IMR-90 (cell line): ENCODE measurements at regions not wholly inside any gene's neighbourhood (a gene's known extent, or its start where the extent isn't known, plus 50 kb on each side); places are given as distances from the start of the nearest gene placed in this dataset.

Experiments used
- ATAC-seq: fragments of 200-7000 bp; cut with Tn5 transposase; 2 replicates; pipeline ENCODE4 v1.9.1; 2020; ENCODE audit warnings: low read depth, mild to moderate bottlenecking, moderate library complexity
- BruUV-seq: library from RNA; stranded (reverse); fragments of 400-500 nt; replicated peaks from 2 replicates; lab custom pipeline; 2021; lab: Mats Ljungman, UMichigan
- CTCF ChIA-PET: fragments of 300-600 bp; formaldehyde crosslinking; extraction: SDS; loops from one replicate; lab custom pipeline; 2021; ENCODE audit warnings: antibody characterized with exemption; lab: Yijun Ruan, JAX
- POLR2A ChIA-PET: fragments of 300-600 bp; sonication (Branson Sonifier 250); formaldehyde crosslinking; loops from one replicate; lab custom pipeline; 2022; ENCODE audit warnings: antibody characterized with exemption; ENCODE audit not compliant: unreplicated experiment; lab: Charles Lee
- DNase-seq: peaks from one replicate; pipeline ENCODE4 v3.0.0; 2013
- H2AFZ ChIP-seq: replicated peaks from 2 replicates; pipeline ENCODE3; 2013; ENCODE audit warnings: low read length, mild to moderate bottlenecking; ENCODE audit not compliant: poor library complexity
- H2AK5ac ChIP-seq: 2 replicates; pipeline ENCODE4 v1.6.1; 2013; ENCODE audit warnings: low read depth, low read length, inconsistent platforms
- H2AK9ac ChIP-seq: replicated peaks from 2 replicates; pipeline ENCODE3; 2013; ENCODE audit warnings: mild to moderate bottlenecking, low read depth, low read length, moderate library complexity; ENCODE audit not compliant: poor library complexity
- H2BK120ac ChIP-seq: 2 replicates; pipeline ENCODE4 v1.6.1; 2013; ENCODE audit warnings: low read depth, low read length, inconsistent platforms
- H2BK15ac ChIP-seq: 3 replicates; pipeline ENCODE4 v1.6.1; 2013; ENCODE audit warnings: low read depth, low read length, inconsistent platforms
- H2BK20ac ChIP-seq: 2 replicates; pipeline ENCODE4 v1.6.1; 2013; ENCODE audit warnings: low read depth, mild to moderate bottlenecking, inconsistent platforms, low read length, moderate library complexity
- H2BK5ac ChIP-seq: 2 replicates; pipeline ENCODE4 v1.6.1; 2013; ENCODE audit warnings: mild to moderate bottlenecking, low read depth, low read length, inconsistent platforms; ENCODE audit not compliant: poor library complexity, severe bottlenecking
- H3K14ac ChIP-seq: replicated peaks from 2 replicates; pipeline ENCODE4 v1.6.1; 2013; ENCODE audit warnings: low read depth, low read length, inconsistent platforms
- H3K18ac ChIP-seq: 2 replicates; pipeline ENCODE4 v1.6.1; 2013; ENCODE audit warnings: low read depth, low read length, control low read depth
- H3K23ac ChIP-seq: 2 replicates; pipeline ENCODE4 v1.6.1; 2013; ENCODE audit warnings: low read depth, low read length, inconsistent platforms
- H3K27ac ChIP-seq: 2 replicates; pipeline ENCODE4 v1.5.1; 2013; ENCODE audit warnings: mild to moderate bottlenecking, control low read depth, low read length; ENCODE audit not compliant: insufficient read depth
- H3K27me3 ChIP-seq: 2 replicates; pipeline ENCODE4 v1.6.1; 2013; ENCODE audit warnings: low read length; ENCODE audit not compliant: control insufficient read depth, insufficient read depth
- H3K36me3 ChIP-seq: 2 replicates; pipeline ENCODE4 v1.6.1; 2013; ENCODE audit warnings: low read length, mixed read lengths; ENCODE audit not compliant: control insufficient read depth, insufficient read depth
- H3K4ac ChIP-seq: 2 replicates; pipeline ENCODE4 v1.6.1; 2013; ENCODE audit warnings: low read depth, low read length, inconsistent platforms
- H3K4me1 ChIP-seq: 2 replicates; pipeline ENCODE4 v1.6.1; 2013; ENCODE audit warnings: low read length, mixed read lengths; ENCODE audit not compliant: control insufficient read depth, insufficient read depth
- H3K4me2 ChIP-seq: 2 replicates; pipeline ENCODE4 v1.6.1; 2013; ENCODE audit warnings: low read depth, mild to moderate bottlenecking, control low read depth, low read length, moderate library complexity
- H3K4me3 ChIP-seq: 2 replicates; pipeline ENCODE4 v1.5.1; 2013; ENCODE audit warnings: low read depth, mild to moderate bottlenecking, control low read depth, low read length, moderate library complexity; ENCODE audit not compliant: insufficient read depth
- H3K56ac ChIP-seq: 2 replicates; pipeline ENCODE4 v1.6.1; 2013; ENCODE audit warnings: low read length, inconsistent platforms; ENCODE audit not compliant: insufficient read depth; ENCODE audit errors: extremely low read depth
- H3K79me1 ChIP-seq, 2 experiments: 2 replicates each; pipeline ENCODE4 v1.6.1; 2013; ENCODE audit warnings: low read length in 2 of 2, inconsistent platforms in 1 of 2, low read depth in 1 of 2
- H3K9ac ChIP-seq: 2 replicates; pipeline ENCODE4 v1.6.1; 2013; ENCODE audit warnings: low read depth, low read length, control low read depth
- H3K9me1 ChIP-seq: 2 replicates; pipeline ENCODE4 v1.6.1; 2013; ENCODE audit warnings: low read length, inconsistent platforms; ENCODE audit not compliant: insufficient read depth
- H3K9me3 ChIP-seq: 2 replicates; pipeline ENCODE4 v1.6.1; 2013; ENCODE audit warnings: low read length; ENCODE audit not compliant: control insufficient read depth, insufficient read depth
- H4K20me1 ChIP-seq: 2 replicates; pipeline ENCODE4 v1.6.1; 2013; ENCODE audit warnings: low read length, inconsistent platforms; ENCODE audit not compliant: insufficient read depth
- H4K5ac ChIP-seq: 2 replicates; pipeline ENCODE4 v1.6.1; 2013; ENCODE audit warnings: mild to moderate bottlenecking, low read depth, low read length, control low read depth
- H4K8ac ChIP-seq, 2 experiments: 2 replicates each; pipeline ENCODE4 v1.6.1; 2013; ENCODE audit warnings: low read depth in 2 of 2, low read length in 2 of 2, control low read depth in 1 of 2, inconsistent platforms in 1 of 2
- H4K91ac ChIP-seq: 2 replicates; pipeline ENCODE4 v1.6.1; 2013; ENCODE audit warnings: low read depth, low read length, inconsistent platforms; ENCODE audit not compliant: insufficient read depth
- BHLHE40 ChIP-seq: fragments of 150-350 bp; IDR thresholded peaks from 2 replicates; pipeline ENCODE4 v1.6.1; 2016; ENCODE audit warnings: mild to moderate bottlenecking, low read depth, low read length
- CEBPB ChIP-seq: IDR thresholded peaks from 2 replicates; pipeline ENCODE4 v1.6.1; 2012; ENCODE audit warnings: low read depth, low read length, improper control_type of control experiment
- FOS ChIP-seq: fragments of 150-350 bp; IDR thresholded peaks from 2 replicates; pipeline ENCODE4 v1.6.1; 2016; ENCODE audit warnings: low read depth, low read length
- MAZ ChIP-seq: IDR thresholded peaks from 2 replicates; pipeline ENCODE4 v1.6.1; 2012; ENCODE audit warnings: low read depth, mild to moderate bottlenecking, low read length, improper control_type of control experiment, moderate library complexity, borderline replicate concordance
- NFE2L2 ChIP-seq: fragments of 150-350 bp; IDR thresholded peaks from 2 replicates; pipeline ENCODE4 v1.6.1; 2016; ENCODE audit warnings: low read depth, mild to moderate bottlenecking, low read length
- RAD21 ChIP-seq: IDR thresholded peaks from 2 replicates; pipeline ENCODE4 v1.6.1; 2012; ENCODE audit warnings: low read length, improper control_type of control experiment
- RCOR1 ChIP-seq: IDR thresholded peaks from 2 replicates; pipeline ENCODE4 v1.6.1; 2012; ENCODE audit warnings: mild to moderate bottlenecking, low read length, improper control_type of control experiment; ENCODE audit not compliant: insufficient replicate concordance
- RFX5 ChIP-seq: IDR thresholded peaks from 2 replicates; pipeline ENCODE4 v1.8.0; 2012; ENCODE audit warnings: low read depth, mild to moderate bottlenecking, low read length, moderate library complexity
- SMC3 ChIP-seq: fragments of 150-350 bp; IDR thresholded peaks from 2 replicates; pipeline ENCODE4 v1.6.1; 2016; ENCODE audit warnings: low read depth, mild to moderate bottlenecking, antibody characterized with exemption, low read length, moderate library complexity
- WGBS, 2 experiments: methylation state at CpG; one replicate each; pipeline versions ENCODE4 v1.1.5 to v1.1.7; 2013; ENCODE audit warnings: missing lambda C conversion rate in 2 of 2; ENCODE audit not compliant: insufficient read length in 1 of 2; ENCODE audit errors: extremely low coverage in 2 of 2; 5-methylcytosine and 5-hydroxymethylcytosine counted together
- dilution Hi-C: fragments of 300-500 bp; cut with HindIII; formaldehyde crosslinking; loops from one replicate; pipeline ENCODE4 v1.14.3; 2018; ENCODE audit warnings: low sequenced_read_pairs; ENCODE audit not compliant: unreplicated experiment
- in situ Hi-C: fragments of 300-500 bp; cut with MboI; formaldehyde crosslinking; loops from 3 replicates; pipeline ENCODE4 v1.14.3; 2019; ENCODE audit warnings: low sequenced_read_pairs, inconsistent platforms, mixed read lengths
- intact Hi-C: fragments of 100-400 bp; cut with micrococcal nuclease; formaldehyde crosslinking; loops from 2 replicates; pipeline ENCODE4 v1.10.0; 2022
- TF ChIP-seq, protein P1 (sequence below): fragments of 150-350 bp; IDR thresholded peaks from 2 replicates; pipeline ENCODE4 v1.6.1; 2016; ENCODE audit warnings: low read depth, mild to moderate bottlenecking, low read length, moderate library complexity, borderline replicate concordance
- TF ChIP-seq, protein P2 (sequence below): fragments of 150-350 bp; IDR thresholded peaks from 2 replicates; pipeline ENCODE4 v1.6.1; 2017; ENCODE audit warnings: mild to moderate bottlenecking, antibody characterized with exemption, low read length, low read depth

DNA sequence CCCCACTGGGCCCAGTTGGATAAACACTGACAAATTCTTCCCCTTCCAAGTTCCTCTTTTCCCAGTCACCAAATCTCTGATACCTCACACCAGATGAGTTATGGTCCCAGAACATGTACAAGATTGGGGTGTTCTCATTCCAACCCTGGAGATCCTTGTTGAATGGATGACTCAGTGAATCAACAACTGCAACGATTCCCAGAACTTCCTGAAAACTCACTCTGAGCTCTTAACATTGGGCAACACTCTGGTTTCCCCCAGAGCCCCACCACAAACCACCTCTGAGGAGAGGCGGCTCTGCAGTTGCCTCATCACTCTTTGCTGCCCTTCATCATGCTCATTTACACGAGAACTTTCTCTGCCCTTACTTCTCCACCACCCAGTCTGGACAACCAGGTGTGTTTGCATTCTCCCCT is 115.2 kb downstream of the MRPL14 start:
- no TSS peak for BruUV-seq
- Histone ChIP-seq H3K79me1 (no peaks in the 10 kb centered on the region), H3K36me3 (no peaks in the 10 kb centered on the region), H3K4me2 (no peak overlapping the region), H3K18ac (peak overlapping the region; percentile 89), H3K9me3 (peaks cover 14% of the 10 kb centered on the region), H4K5ac (peak overlapping the region; percentile 82), H3K9me1 (peaks cover 17% of the 10 kb centered on the region), H3K27me3 (no peaks in the 10 kb centered on the region), H4K8ac (peak overlapping the region; percentile 95; a peak in 3 of 4 replicates), H4K91ac (peak overlapping the region; percentile 98), H2AK5ac (peak overlapping the region; percentile 99), H3K4me1 (peaks cover 21% of the 10 kb centered on the region), H2BK120ac (peak overlapping the region; percentile 96), H3K56ac (peak overlapping the region; percentile 72), H3K23ac (peak overlapping the region; percentile 79; the same call in 1 of the 2 replicates), H2AFZ (peak overlapping the region; percentile 37), H2BK5ac (peak overlapping the region; percentile 99), H2BK15ac (peak overlapping the region; percentile 93), H2BK20ac (peak overlapping the region; percentile 97), H3K14ac (peak overlapping the region; percentile 95), H3K4me3 (no peak overlapping the region), H3K4ac (peak overlapping the region; percentile 97), H3K27ac (peak overlapping the region; percentile 81), H4K20me1 (no peaks in the 10 kb centered on the region), H2AK9ac (peak overlapping the region; percentile 71), H3K9ac (no peak overlapping the region)
- 0% methylated on average over 2 of the region's 3 CpGs; no CpG with 5 or more reads in 1 of the 2 experiments for WGBS, 2 experiments
- POLR2A ChIA-PET: no interaction called here
- dilution Hi-C loops (no loop called here), in situ Hi-C loops (no loop called here), intact Hi-C loops (loop anchor here (5.0 kb wide), 1 partner anchor 45 kb away; no protein-coding TSS in a partner anchor)
- ATAC-seq (peak; percentile 25), DNase-seq (peak; percentile 99)
- CTCF ChIA-PET: no interaction called here
- TF ChIP-seq, protein P1, sequence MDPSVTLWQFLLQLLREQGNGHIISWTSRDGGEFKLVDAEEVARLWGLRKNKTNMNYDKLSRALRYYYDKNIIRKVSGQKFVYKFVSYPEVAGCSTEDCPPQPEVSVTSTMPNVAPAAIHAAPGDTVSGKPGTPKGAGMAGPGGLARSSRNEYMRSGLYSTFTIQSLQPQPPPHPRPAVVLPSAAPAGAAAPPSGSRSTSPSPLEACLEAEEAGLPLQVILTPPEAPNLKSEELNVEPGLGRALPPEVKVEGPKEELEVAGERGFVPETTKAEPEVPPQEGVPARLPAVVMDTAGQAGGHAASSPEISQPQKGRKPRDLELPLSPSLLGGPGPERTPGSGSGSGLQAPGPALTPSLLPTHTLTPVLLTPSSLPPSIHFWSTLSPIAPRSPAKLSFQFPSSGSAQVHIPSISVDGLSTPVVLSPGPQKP: no peak
- TF ChIP-seq CEBPB (peak; percentile 99), RCOR1 (peak; percentile 96), MAZ (peak; percentile 61; the same call in 1 of the 2 replicates), RAD21 (peak; percentile 20; the same call in 1 of the 2 replicates), RFX5 (no peak), FOS (peak; percentile 97), NFE2L2 (peak; percentile 61), BHLHE40 (peak; percentile 40), SMC3 (no peak; the same call in 1 of the 2 replicates)
- TF ChIP-seq, protein P2, sequence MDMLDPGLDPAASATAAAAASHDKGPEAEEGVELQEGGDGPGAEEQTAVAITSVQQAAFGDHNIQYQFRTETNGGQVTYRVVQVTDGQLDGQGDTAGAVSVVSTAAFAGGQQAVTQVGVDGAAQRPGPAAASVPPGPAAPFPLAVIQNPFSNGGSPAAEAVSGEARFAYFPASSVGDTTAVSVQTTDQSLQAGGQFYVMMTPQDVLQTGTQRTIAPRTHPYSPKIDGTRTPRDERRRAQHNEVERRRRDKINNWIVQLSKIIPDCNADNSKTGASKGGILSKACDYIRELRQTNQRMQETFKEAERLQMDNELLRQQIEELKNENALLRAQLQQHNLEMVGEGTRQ: no peak
